HEK293 (cell line): ENCODE measurements at regions not wholly inside any gene's neighbourhood (a gene's known extent, or its start where the extent isn't known, plus 50 kb on each side); places are given as distances from the start of the nearest gene placed in this dataset.

Experiments used
- CTCF ChIP-seq: fragments of 450-650 bp; formaldehyde crosslinking; IDR thresholded peaks from 2 replicates; pipeline ENCODE4 v1.5.1; 2016; ENCODE audit warnings: missing biosample characterization, missing genetic modification characterization
- PBX3 ChIP-seq: sonication (generic); formaldehyde crosslinking; IDR thresholded peaks from 2 replicates; pipeline ENCODE4 v1.8.1; 2022; ENCODE audit warnings: mild to moderate bottlenecking, moderate library complexity, missing genetic modification reagents
- ZBTB7A ChIP-seq: fragments of 450-650 bp; formaldehyde crosslinking; IDR thresholded peaks from 2 replicates; pipeline ENCODE4 v1.5.1; 2016; ENCODE audit warnings: low read depth, missing biosample characterization, missing genetic modification characterization
- ZNF121 ChIP-seq: fragments of 450-650 bp; formaldehyde crosslinking; IDR thresholded peaks from 2 replicates; pipeline ENCODE4 v1.5.1; 2016; ENCODE audit warnings: missing biosample characterization, missing genetic modification characterization
- ZNF274 ChIP-seq, 2 experiments: fragments of 200-500 bp in 1 of 2; fragments of 450-650 bp in 1 of 2; sonication (Bioruptor generic) in 1 of 2; formaldehyde crosslinking in 1 of 2; IDR thresholded peaks; 2 replicates each; pipeline versions ENCODE4 v1.5.1 to v1.6.1; 2014 to 2016; ENCODE audit warnings: borderline replicate concordance in 1 of 2, inconsistent platforms in 1 of 2, low read length in 1 of 2, missing biosample characterization in 1 of 2, missing genetic modification characterization in 1 of 2
- ZNF37A ChIP-seq: fragments of 450-650 bp; IDR thresholded peaks from 2 replicates; pipeline ENCODE4 v1.5.1; 2018; ENCODE audit warnings: missing biosample characterization, missing genetic modification characterization
- ZNF639 ChIP-seq: fragments of 450-650 bp; formaldehyde crosslinking; IDR thresholded peaks from 2 replicates; pipeline ENCODE4 v1.5.1; 2016; ENCODE audit warnings: missing biosample characterization, missing genetic modification characterization
- ZNF670 ChIP-seq: fragments of 450-650 bp; formaldehyde crosslinking; IDR thresholded peaks from 2 replicates; pipeline ENCODE4 v1.5.1; 2016; ENCODE audit warnings: missing biosample characterization, missing genetic modification characterization, low read depth
- ZNF704 ChIP-seq: fragments of 450-650 bp; formaldehyde crosslinking; IDR thresholded peaks from 2 replicates; pipeline ENCODE4 v1.5.1; 2016; ENCODE audit warnings: missing biosample characterization, missing genetic modification characterization

GRCh38 chr1:104100115-104100514 is 350.4 kb downstream of the AMY1C start:
- TF ChIP-seq PBX3 (CRISPR knock-in tag): no peak
- no peak for TF ChIP-seq CTCF
- TF ChIP-seq ZNF121 (tag by site-specific recombination): no peak
- TF ChIP-seq ZNF639: no peak
- TF ChIP-seq ZNF274 (IDR thresholded peaks at IDR 0.05; ENCODE audit: low read length): no peak
- no peak for TF ChIP-seq ZNF274 (tag by site-specific recombination; IDR thresholded peaks at IDR 0.05; ENCODE audit: borderline replicate concordance)
- no peak for TF ChIP-seq ZNF704 (tag by site-specific recombination)
- TF ChIP-seq ZBTB7A (tag by site-specific recombination): no peak
- TF ChIP-seq ZNF670 (tag by site-specific recombination): no peak
- no peak for TF ChIP-seq ZNF37A (tag by site-specific recombination)
